HG03095 (cell line): ENCODE measurements at regions not wholly inside any gene's neighbourhood (a gene's known extent, or its start where the extent isn't known, plus 50 kb on each side); places are given as distances from the start of the nearest gene placed in this dataset.
A peak's percentile ranks its signal among the peaks of the same experiment; 100 is the strongest.

Experiments used
- ATAC-seq: cut with Tn5 transposase; IDR thresholded peaks from one replicate; pipeline ENCODE4 v1.9.1; 2021; ENCODE audit warnings: moderate library complexity; ENCODE audit not compliant: unreplicated experiment

DNA sequence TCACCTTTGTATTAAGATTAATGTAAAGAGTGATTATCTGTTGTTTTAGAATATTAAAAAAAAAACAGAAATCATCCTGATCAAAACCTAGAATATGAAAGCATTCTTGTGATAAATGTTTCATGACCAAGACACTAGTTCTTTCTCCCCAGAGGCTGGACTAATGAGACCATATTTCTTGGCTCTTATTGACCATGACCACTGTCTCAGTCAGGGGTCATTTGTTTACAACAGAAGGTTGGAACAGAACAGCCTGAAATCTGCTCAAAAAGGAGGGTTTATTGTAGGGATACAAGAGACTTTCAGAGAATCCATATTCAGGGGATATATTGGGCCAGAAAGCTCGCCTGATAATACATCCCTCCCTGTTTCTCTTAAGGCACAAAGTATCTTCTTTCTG, 87.7 kb downstream of the TMEM30B start:
- no peak for ATAC-seq

DNA sequence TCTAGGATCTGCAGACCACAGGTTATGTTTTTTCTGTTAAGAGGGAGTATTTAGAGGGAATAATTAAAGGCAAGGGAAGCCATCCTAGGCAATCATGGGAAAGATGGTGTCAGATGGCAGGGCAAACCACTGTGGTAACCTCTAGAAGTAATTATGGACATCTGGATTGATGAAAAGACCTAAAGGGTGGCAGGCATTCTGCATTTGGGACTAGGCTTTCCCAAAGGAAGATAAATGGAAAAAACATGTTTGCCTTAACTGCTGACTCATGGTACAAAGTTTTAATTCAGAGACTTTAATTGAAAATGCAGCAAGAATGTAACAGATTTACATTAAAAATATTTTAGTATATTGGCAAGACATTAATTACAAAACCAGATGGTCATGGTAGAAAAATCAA, 88.1 kb downstream of the TMEM30B start:
- no peak for ATAC-seq

GRCh38 chr14:61191733-61192132, 89.4 kb downstream of the TMEM30B start:
- ATAC-seq, result no peak

DNA sequence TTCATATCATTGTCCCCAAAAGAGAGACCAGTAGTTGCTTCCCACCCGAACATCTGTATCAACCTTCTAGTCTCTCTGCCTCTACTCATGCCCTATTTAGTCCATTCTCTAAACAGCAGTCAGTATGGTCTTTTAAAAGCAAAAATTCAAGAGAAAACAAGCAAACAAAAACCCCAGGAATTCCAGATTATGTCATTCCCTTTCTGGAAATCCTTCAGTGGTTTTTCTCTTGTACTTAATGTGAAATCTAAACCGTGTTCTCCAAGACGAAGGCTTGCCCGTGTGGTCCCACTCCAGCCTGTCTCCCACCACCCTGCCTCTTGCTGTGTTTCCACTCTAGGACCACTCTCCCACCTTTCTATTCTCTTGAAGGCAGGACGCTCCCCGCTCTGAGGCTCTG, 90.8 kb downstream of the TMEM30B start:
- no peak for ATAC-seq

DNA sequence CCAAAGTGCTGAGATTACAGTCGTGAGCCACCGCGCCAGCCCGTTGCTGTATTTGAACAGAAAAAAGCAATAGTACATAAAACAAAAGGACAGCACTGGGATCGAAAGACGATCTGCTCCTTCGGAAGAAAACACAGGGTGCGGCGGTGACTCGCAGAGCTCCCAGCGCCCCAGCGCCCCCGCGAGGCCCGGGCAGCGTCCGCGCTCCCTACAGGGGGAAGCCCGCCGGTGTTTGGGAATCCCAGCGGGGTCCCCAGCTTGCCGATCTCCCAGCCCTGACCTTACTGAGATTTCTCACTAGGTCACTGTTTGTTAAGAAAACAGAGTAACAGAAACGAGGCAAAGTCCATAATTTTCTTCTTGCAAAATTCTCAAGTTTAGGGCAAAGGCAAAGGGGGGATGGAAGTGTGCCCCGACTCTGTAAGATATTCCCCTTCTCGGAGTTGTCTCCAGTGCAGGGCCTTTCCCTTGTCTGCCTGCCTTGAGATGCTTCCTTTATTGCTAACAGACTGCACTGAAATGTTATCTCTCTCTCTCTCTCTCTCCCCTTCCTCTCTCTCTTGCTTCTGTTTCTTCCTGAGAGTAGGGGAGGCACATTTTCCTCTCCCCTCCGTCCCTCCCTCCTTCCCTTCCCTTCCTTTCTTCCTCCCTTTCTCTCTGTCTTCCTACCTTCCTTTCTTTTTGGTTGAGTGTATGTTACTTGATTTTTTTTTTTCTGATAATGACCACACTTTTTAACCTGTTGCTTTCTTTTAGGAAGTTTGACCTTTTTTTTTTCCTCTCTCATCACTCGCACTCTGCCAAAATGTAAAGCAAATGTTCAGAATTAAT, 91.9 kb downstream of the TMEM30B start:
- peak; percentile 59 for ATAC-seq

- ATAC-seq, result no peak
Measured at GRCh38 chr14:61188196-61188595, 92.9 kb downstream of the TMEM30B start.

DNA sequence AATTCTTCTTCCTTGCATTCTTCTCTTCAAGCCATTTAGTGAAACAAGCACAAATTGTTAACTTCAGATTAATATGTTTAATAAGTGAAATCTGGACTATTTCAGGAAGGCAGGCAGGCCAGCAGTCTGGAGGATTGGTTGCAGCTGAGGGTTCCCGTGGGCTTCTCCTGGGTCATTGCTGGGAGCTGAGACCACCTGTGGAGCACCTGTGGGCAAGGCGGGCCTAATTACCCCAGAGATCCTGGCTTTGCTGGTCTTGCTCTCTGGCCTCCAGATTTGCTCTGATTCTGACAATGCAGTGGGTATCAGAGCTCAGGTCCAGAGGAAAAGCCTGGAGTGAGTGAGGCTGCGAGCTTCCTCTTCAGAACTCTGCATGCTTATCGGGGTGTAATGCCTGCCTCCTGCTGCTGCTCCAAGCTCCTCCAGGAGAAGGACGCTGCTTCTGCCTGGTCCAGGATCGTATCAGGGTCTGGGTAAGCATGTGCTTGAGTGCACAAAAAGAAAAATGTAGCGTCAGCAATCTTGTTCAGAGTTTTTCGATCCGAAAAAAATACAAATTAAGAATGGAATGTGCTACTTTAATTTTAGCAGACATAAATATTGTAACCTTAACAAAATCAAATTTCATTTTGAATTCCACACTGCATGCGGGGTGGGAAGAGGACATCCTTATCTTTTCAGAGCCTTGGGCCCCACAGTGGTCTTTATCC, 93.8 kb downstream of the TMEM30B start:
- no peak for ATAC-seq

DNA sequence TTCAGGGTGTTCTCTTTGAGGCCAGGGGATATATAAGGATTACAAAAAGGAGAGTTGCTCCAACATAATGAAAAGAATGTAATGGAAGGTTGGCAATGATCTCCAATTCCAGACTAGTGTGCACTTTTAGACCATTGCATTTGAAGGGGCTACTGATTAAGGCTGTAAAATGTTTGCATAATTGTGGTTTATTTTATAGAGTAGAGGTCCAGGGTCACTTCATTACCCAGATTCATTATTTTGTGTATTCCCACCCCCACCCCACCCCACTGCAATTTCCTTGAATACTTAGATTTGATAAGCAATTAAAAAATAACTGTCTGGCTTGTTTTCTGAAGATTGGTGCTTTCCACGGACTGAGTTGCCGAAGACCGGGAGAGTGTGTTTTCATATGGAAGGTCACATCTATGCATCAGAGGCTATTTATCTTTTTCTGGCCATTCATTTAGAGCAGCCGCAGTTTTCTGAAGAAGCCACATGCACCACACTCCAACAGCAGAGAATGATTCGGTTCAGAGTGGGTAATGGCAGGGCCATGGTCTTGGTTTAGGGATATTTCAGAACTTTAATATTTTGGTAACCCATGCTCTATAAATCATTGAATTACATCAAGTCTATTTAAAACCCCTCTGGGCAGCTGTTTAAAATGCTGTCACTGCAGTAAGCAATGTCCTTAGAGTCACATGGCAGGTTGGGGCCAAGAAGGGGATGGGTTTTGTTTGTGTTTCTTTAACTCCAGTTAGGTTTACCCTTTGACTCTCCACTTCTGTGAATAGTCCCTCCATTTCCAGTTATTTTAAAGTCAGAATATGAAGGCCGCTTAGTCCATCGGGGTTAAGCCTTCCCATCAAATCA, 94.6 kb downstream of the TMEM30B start:
- no peak for ATAC-seq

- ATAC-seq, result no peak
Measured at GRCh38 chr14:61185534-61185933, 95.6 kb downstream of the TMEM30B start.

DNA sequence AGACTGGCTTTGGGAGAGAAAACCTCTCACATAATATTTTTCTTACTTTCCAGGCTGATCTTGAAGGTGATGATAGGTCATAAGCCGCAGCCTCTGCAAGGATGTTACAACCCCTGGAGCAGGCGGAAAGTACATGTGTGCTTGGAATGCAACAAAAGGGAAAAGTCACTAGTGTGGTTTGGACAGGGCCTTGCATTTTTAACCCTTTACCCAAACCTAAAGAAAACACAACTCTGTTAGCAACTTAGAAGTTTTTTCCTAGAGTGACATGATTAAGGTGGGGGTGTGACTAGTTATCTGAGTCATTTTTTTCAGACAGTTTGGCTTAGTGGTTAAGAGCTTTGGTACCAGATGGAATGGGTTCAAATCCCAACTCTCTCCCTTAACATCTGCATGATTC, 97.0 kb downstream of the TMEM30B start:
- ATAC-seq, result no peak

GRCh38 chr14:61183196-61183885, 97.8 kb downstream of the TMEM30B start:
- no peak for ATAC-seq

GRCh38 chr14:61179796-61180398, 101.2 kb downstream of the TMEM30B start:
- ATAC-seq, result no peak

DNA sequence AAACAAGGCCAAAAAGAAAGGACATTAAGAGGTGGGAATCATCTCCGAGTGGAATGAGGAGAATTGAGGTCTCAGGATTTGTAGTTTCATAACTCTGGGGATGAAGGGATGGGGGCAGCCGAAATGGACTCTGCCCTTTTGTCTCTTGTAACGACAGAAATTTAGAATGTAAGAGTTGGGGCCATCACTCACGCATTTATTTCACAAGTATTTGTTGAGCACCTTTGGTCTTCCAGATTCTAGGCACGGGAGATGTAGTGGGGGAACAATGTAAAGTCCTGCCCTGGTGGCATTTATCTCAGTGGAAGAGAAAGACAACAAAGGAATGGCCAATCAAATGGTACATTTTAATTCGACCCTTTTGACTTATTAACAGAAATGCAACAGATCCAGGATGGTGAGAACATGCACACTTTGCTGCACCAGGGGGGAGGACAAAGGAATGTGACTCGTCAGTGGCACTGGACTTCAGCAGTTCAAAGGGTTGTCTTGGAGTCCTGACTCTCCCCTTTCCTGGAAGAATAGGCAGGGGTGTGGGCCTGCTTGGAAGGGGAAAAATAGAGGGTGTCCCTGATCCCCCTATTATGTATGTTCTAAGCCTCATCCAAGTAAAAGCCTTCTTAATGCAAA, 102.0 kb downstream of the TMEM30B start:
- no peak for ATAC-seq

DNA sequence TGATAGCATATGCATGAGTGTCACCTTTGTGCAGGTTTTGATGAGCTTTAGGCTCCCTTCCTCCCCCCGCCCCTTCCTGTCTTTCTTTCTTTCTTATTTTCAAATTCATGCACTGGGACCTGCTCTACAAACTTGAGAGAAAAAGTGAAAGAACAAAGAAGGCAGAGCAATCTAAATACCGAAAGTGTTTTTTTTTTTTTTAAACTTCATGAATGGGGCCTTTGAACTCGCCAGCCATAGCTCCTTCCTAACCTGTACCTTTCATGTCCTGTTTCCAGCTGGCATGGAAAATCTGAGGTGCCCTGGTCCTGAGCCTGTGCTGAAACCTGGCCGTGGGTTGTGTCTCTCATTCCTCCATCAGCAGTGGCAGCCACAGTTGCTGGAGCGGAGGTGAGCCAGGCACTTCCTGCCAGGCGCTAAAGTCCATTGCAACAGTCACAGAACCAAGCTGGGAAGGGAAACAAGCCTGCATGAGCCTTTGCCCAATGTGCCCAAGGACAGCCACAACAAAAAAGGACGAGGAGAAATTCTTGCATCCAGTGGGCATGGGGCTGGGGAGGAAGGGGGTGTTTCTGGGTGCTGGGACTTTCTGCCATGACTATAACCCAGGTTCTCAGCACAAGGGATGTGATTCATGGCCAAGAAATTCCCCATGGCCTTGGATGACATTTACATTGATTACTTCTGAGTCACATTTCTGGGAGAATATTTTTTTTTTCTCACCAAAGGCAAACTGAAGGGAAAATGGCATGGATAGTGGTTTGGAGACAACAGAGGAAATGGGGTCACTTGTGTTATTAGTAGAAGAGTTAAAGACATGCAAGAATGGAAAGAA, 102.7 kb downstream of the TMEM30B start:
- ATAC-seq, result no peak

GRCh38 chr14:61177279-61178225, 103.6 kb downstream of the TMEM30B start:
- no peak for ATAC-seq

DNA sequence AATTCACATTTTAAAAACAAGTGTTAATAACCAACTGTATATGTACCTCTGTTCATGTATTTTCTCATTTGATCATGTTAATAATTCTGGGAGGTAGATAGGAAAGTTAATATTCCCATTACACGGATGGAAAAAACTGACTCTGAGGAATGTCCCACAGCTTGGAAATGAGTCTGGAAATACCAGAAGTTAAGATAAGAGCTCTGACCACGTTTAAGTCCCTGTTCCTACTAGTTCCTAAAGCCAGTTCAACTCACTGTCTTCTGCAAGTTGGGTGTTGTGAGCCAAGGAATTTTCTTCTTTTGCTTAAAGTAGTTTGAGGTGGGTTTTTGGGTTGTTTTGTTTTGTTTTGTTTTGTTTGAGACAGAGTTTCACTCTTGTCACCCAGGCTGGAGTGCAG, 104.5 kb downstream of the TMEM30B start:
- no peak for ATAC-seq

DNA sequence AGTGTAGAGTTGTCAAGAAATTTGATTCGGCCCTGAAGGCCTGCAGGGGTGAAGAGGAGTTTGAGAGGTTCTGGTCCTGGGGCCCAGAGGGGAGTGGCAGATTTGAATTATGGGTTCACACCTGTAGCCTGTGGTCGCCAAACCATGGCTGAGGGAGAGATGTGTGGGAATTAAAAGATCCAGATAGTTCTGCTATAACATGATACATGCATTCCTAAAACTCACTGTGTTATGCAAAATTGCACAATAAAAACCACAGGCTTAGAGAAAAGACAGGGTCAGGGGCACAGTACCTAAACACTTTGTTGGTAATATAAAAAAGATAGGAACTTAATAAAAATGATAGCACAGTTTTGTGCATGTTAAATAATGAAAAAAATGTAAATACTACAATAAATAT, 106.2 kb downstream of the TMEM30B start:
- ATAC-seq, result no peak

GRCh38 chr14:61174441-61174891, 106.7 kb downstream of the TMEM30B start:
- no peak for ATAC-seq
